ENCODE measurements at regions not wholly inside any gene's neighbourhood (a gene's known extent, or its start where the extent isn't known, plus 50 kb on each side); places are given as distances from the start of the nearest gene placed in this dataset.

GRCh38 chr7:104958371-104958865 lies 55.6 kb upstream of the KMT2E start:
- no peak for TF ChIP-seq CTCF (IDR thresholded peaks at IDR 0.05)
- no peak for TF ChIP-seq USF2 (CRISPR knock-in tag; IDR thresholded peaks at IDR 0.05)
- no peak for TF ChIP-seq ATF3 (CRISPR knock-in tag; conservative IDR thresholded peaks at IDR 0.05)
- TF ChIP-seq HMGXB4 (CRISPR knock-in tag; IDR thresholded peaks at IDR 0.05) = no peak
- no peak for TF ChIP-seq ESRRA (CRISPR knock-in tag; IDR thresholded peaks at IDR 0.05; ENCODE audit: borderline replicate concordance)
- no peak for TF ChIP-seq FOXJ3 (CRISPR knock-in tag; IDR thresholded peaks at IDR 0.05; ENCODE audit: borderline replicate concordance)

Data from WTC11 (cell line).